WTC11 (cell line): ENCODE measurements at regions not wholly inside any gene's neighbourhood (a gene's known extent, or its start where the extent isn't known, plus 50 kb on each side); places are given as distances from the start of the nearest gene placed in this dataset.

Experiments
- ATAC-seq: fragments of 200-7000 bp; cut with Tn5 transposase; 2 replicates; pipeline ENCODE4 v1.10.0; 2021; ENCODE audit warnings: mild to moderate bottlenecking, moderate library complexity
- CTCF ChIA-PET: fragments of 300-600 bp; sonication (Branson Sonifier 250); formaldehyde crosslinking; loops from one replicate; lab custom pipeline; 2021; ENCODE audit warnings: antibody characterized with exemption; lab: Charles Lee
- POLR2A ChIA-PET: fragments of 350-600 bp; sonication (Branson Sonifier 250); formaldehyde crosslinking; loops from one replicate; lab custom pipeline; 2021; ENCODE audit warnings: antibody characterized with exemption; lab: Charles Lee
- DNase-seq: peaks from one replicate; pipeline ENCODE4 v3.0.0; 2021; ENCODE audit warnings: low spot score
- H3K27ac Mint-ChIP-seq: 2 replicates; pipeline ENCODE4 v1.8.0; 2021; ENCODE audit warnings: mixed read lengths
- H3K27me3 Mint-ChIP-seq: 2 replicates; pipeline ENCODE4 v1.8.0; 2021; ENCODE audit warnings: low read depth, mild to moderate bottlenecking, moderate library complexity, mixed read lengths
- H3K36me3 Mint-ChIP-seq: 2 replicates; pipeline ENCODE4 v1.8.0; 2021; ENCODE audit warnings: mixed read lengths
- H3K4me1 Mint-ChIP-seq: 2 replicates; pipeline ENCODE4 v1.8.0; 2022; ENCODE audit warnings: mixed read lengths
- H3K4me3 Mint-ChIP-seq: 2 replicates; pipeline ENCODE4 v1.8.0; 2021; ENCODE audit warnings: mild to moderate bottlenecking, moderate library complexity, mixed read lengths
- H3K9me3 Mint-ChIP-seq: 2 replicates; pipeline ENCODE4 v1.8.0; 2021; ENCODE audit warnings: mixed read lengths
- ATF1 ChIP-seq: sonication (generic); formaldehyde crosslinking; IDR thresholded peaks from 2 replicates; pipeline ENCODE4 v1.8.1; 2023; ENCODE audit warnings: mild to moderate bottlenecking, moderate library complexity, missing genetic modification reagents
- CREB1 ChIP-seq: sonication (generic); formaldehyde crosslinking; IDR thresholded peaks from 2 replicates; pipeline ENCODE4 v1.8.0; 2023; ENCODE audit warnings: mild to moderate bottlenecking, missing genetic modification reagents
- EMX1 ChIP-seq: fragments of 250-450 bp; sonication (Bioruptor Pico); IDR thresholded peaks from 2 replicates; pipeline ENCODE4 v1.8.0; 2021; ENCODE audit warnings: mild to moderate bottlenecking
- IRF2 ChIP-seq: sonication (generic); formaldehyde crosslinking; IDR thresholded peaks from 2 replicates; pipeline ENCODE4 v1.8.0; 2022; ENCODE audit warnings: low read depth, missing genetic modification reagents, borderline replicate concordance
- KAT7 ChIP-seq: sonication (generic); formaldehyde crosslinking; IDR thresholded peaks from 2 replicates; pipeline ENCODE4 v1.8.1; 2023; ENCODE audit warnings: missing genetic modification reagents, mild to moderate bottlenecking, borderline replicate concordance
- MXD4 ChIP-seq: fragments of 250-450 bp; sonication (Bioruptor Pico); IDR thresholded peaks from 2 replicates; pipeline ENCODE4 v1.8.0; 2021; ENCODE audit warnings: mild to moderate bottlenecking, moderate library complexity, borderline replicate concordance
- MYBL2 ChIP-seq: sonication (generic); formaldehyde crosslinking; IDR thresholded peaks from 2 replicates; pipeline ENCODE4 v1.8.1; 2023; ENCODE audit warnings: mild to moderate bottlenecking, moderate library complexity, missing genetic modification reagents
- SMAD3 ChIP-seq: sonication (generic); formaldehyde crosslinking; IDR thresholded peaks from 2 replicates; pipeline ENCODE4 v1.8.0; 2022; ENCODE audit warnings: missing genetic modification reagents, mild to moderate bottlenecking, borderline replicate concordance
- SMAD4 ChIP-seq: sonication (generic); formaldehyde crosslinking; IDR thresholded peaks from 2 replicates; pipeline ENCODE4 v1.8.0; 2022; ENCODE audit warnings: mild to moderate bottlenecking, missing genetic modification reagents
- TEAD4 ChIP-seq: sonication (generic); formaldehyde crosslinking; IDR thresholded peaks from 2 replicates; pipeline ENCODE4 v1.8.0; 2022; ENCODE audit warnings: mild to moderate bottlenecking, missing genetic modification reagents
- ZBTB21 ChIP-seq: sonication (generic); formaldehyde crosslinking; IDR thresholded peaks from 2 replicates; pipeline ENCODE4 v1.8.1; 2023; ENCODE audit warnings: mild to moderate bottlenecking, missing genetic modification reagents, borderline replicate concordance
- ZNF138 ChIP-seq: sonication (generic); formaldehyde crosslinking; conservative IDR thresholded peaks from 2 replicates; pipeline ENCODE4 v1.8.1; 2022; ENCODE audit warnings: mild to moderate bottlenecking, moderate library complexity, missing genetic modification reagents
- ZNF219 ChIP-seq: sonication (generic); formaldehyde crosslinking; IDR thresholded peaks from 2 replicates; pipeline ENCODE4 v1.8.0; 2023; ENCODE audit warnings: missing genetic modification reagents, mild to moderate bottlenecking, borderline replicate concordance
- ZNF232 ChIP-seq: sonication (generic); formaldehyde crosslinking; IDR thresholded peaks from 2 replicates; pipeline ENCODE4 v1.8.0; 2022; ENCODE audit warnings: mild to moderate bottlenecking, missing genetic modification reagents
- ZNF416 ChIP-seq: fragments of 250-450 bp; sonication (Bioruptor Pico); IDR thresholded peaks from 2 replicates; pipeline ENCODE4 v1.9.0; 2021; ENCODE audit warnings: mild to moderate bottlenecking, inconsistent platforms
- TF ChIP-seq, protein P1 (sequence below): sonication (generic); formaldehyde crosslinking; IDR thresholded peaks from 2 replicates; pipeline ENCODE4 v1.8.0; 2023; ENCODE audit warnings: missing genetic modification reagents, mild to moderate bottlenecking, borderline replicate concordance
- TF ChIP-seq, protein P2 (sequence below): fragments of 250-450 bp; sonication (Bioruptor Pico); IDR thresholded peaks from 2 replicates; pipeline ENCODE4 v2.1.2; 2022; ENCODE audit warnings: mild to moderate bottlenecking, moderate library complexity
- TF ChIP-seq, protein P3 (sequence below): sonication (generic); formaldehyde crosslinking; IDR thresholded peaks from 2 replicates; pipeline ENCODE4 v1.8.1; 2022; ENCODE audit warnings: low read depth, mild to moderate bottlenecking, moderate library complexity, missing genetic modification reagents, borderline replicate concordance
- TF ChIP-seq, protein P4 (sequence below): sonication (generic); formaldehyde crosslinking; IDR thresholded peaks from 2 replicates; pipeline ENCODE4 v1.8.0; 2022; ENCODE audit warnings: mild to moderate bottlenecking, missing genetic modification reagents
- TF ChIP-seq, protein P5 (sequence below): sonication (generic); formaldehyde crosslinking; IDR thresholded peaks from 2 replicates; pipeline ENCODE4 v1.8.0; 2022; ENCODE audit warnings: mild to moderate bottlenecking, missing genetic modification reagents
- TF ChIP-seq, protein P6 (sequence below): sonication (generic); formaldehyde crosslinking; IDR thresholded peaks from 2 replicates; pipeline ENCODE4 v1.8.1; 2022; ENCODE audit warnings: low read depth, missing genetic modification reagents, borderline replicate concordance
- TF ChIP-seq, protein P7 (sequence below): fragments of 250-450 bp; sonication (Bioruptor Pico); IDR thresholded peaks from 2 replicates; pipeline ENCODE4 v1.9.0; 2021; ENCODE audit warnings: mild to moderate bottlenecking

DNA sequence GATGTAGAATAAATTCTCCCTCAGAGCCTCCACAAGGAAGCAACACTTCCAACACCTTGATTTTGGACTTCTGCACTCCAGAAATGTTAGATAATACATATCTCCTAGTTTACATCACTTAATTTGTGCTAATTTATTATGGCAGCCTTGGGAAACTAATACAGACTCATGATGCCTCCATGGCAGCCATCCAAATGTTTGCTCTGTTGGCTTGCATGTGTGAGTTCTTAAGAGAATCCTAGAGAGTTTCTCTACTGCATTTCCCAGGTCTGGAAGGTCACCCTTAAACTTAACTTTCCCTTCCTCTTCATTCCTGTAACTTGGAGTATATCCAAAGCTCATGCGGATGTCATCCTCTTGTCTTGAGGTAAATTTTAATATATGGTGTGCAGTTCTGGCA is 956.1 kb downstream of the ADGRL3 start (continued):
- TF ChIP-seq, protein P1, sequence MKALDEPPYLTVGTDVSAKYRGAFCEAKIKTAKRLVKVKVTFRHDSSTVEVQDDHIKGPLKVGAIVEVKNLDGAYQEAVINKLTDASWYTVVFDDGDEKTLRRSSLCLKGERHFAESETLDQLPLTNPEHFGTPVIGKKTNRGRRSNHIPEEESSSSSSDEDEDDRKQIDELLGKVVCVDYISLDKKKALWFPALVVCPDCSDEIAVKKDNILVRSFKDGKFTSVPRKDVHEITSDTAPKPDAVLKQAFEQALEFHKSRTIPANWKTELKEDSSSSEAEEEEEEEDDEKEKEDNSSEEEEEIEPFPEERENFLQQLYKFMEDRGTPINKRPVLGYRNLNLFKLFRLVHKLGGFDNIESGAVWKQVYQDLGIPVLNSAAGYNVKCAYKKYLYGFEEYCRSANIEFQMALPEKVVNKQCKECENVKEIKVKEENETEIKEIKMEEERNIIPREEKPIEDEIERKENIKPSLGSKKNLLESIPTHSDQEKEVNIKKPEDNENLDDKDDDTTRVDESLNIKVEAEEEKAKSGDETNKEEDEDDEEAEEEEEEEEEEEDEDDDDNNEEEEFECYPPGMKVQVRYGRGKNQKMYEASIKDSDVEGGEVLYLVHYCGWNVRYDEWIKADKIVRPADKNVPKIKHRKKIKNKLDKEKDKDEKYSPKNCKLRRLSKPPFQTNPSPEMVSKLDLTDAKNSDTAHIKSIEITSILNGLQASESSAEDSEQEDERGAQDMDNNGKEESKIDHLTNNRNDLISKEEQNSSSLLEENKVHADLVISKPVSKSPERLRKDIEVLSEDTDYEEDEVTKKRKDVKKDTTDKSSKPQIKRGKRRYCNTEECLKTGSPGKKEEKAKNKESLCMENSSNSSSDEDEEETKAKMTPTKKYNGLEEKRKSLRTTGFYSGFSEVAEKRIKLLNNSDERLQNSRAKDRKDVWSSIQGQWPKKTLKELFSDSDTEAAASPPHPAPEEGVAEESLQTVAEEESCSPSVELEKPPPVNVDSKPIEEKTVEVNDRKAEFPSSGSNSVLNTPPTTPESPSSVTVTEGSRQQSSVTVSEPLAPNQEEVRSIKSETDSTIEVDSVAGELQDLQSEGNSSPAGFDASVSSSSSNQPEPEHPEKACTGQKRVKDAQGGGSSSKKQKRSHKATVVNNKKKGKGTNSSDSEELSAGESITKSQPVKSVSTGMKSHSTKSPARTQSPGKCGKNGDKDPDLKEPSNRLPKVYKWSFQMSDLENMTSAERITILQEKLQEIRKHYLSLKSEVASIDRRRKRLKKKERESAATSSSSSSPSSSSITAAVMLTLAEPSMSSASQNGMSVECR (CRISPR knock-in tag): no peak
- TF ChIP-seq, protein P2, sequence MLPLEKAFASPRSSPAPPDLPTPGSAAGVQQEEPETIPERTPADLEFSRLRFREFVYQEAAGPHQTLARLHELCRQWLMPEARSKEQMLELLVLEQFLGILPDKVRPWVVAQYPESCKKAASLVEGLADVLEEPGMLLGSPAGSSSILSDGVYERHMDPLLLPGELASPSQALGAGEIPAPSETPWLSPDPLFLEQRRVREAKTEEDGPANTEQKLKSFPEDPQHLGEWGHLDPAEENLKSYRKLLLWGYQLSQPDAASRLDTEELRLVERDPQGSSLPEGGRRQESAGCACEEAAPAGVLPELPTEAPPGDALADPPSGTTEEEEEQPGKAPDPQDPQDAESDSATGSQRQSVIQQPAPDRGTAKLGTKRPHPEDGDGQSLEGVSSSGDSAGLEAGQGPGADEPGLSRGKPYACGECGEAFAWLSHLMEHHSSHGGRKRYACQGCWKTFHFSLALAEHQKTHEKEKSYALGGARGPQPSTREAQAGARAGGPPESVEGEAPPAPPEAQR: no peak
- TF ChIP-seq EMX1 (no peak), ZNF416 (CRISPR knock-in tag) (no peak), ZNF138 (CRISPR knock-in tag) (no peak), SMAD3 (CRISPR knock-in tag) (no peak)
- TF ChIP-seq, protein P3, sequence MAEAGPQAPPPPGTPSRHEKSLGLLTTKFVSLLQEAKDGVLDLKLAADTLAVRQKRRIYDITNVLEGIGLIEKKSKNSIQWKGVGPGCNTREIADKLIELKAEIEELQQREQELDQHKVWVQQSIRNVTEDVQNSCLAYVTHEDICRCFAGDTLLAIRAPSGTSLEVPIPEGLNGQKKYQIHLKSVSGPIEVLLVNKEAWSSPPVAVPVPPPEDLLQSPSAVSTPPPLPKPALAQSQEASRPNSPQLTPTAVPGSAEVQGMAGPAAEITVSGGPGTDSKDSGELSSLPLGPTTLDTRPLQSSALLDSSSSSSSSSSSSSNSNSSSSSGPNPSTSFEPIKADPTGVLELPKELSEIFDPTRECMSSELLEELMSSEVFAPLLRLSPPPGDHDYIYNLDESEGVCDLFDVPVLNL: no peak

DNA sequence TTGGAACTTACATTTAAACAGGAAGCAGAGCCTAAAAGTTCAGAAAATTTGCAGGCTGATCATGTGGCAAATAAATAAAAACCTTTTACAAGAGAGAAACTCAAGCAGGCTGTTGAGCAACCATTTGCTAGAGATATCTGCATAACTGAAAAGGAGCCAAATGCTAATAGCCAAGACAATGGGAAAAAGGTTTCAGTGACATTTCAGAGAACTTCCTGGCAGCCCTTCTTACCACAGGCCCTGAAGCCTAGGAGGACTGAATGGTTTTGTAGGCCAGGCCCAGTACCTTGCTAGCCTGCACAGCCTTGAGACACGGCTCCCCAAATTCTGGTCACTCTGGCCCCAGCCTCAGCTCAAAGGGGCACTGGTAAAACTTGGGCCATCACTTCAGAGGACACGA is 945.1 kb downstream of the ADGRL3 start:
- no peak for ATAC-seq
- no peak for DNase-seq
- no peak overlapping the region for H3K27ac Mint-ChIP-seq
- ChIA-PET POLR2A (no interaction called here), CTCF (no interaction called here)
- H3K4me1 Mint-ChIP-seq: no peaks in the 10 kb centered on the region
- no peaks in the 10 kb centered on the region for H3K27me3 Mint-ChIP-seq
- peaks cover 27% of the 10 kb centered on the region for H3K36me3 Mint-ChIP-seq
- TF ChIP-seq, protein P4, sequence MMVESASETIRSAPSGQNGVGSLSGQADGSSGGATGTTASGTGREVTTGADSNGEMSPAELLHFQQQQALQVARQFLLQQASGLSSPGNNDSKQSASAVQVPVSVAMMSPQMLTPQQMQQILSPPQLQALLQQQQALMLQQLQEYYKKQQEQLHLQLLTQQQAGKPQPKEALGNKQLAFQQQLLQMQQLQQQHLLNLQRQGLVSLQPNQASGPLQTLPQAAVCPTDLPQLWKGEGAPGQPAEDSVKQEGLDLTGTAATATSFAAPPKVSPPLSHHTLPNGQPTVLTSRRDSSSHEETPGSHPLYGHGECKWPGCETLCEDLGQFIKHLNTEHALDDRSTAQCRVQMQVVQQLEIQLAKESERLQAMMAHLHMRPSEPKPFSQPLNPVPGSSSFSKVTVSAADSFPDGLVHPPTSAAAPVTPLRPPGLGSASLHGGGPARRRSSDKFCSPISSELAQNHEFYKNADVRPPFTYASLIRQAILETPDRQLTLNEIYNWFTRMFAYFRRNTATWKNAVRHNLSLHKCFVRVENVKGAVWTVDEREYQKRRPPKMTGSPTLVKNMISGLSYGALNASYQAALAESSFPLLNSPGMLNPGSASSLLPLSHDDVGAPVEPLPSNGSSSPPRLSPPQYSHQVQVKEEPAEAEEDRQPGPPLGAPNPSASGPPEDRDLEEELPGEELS (CRISPR knock-in tag): no peak
- TF ChIP-seq ZNF219 (no peak), ZNF416 (CRISPR knock-in tag) (no peak)
- H3K9me3 Mint-ChIP-seq: peaks cover 46% of the 10 kb centered on the region
- H3K4me3 Mint-ChIP-seq: no peak overlapping the region

DNA sequence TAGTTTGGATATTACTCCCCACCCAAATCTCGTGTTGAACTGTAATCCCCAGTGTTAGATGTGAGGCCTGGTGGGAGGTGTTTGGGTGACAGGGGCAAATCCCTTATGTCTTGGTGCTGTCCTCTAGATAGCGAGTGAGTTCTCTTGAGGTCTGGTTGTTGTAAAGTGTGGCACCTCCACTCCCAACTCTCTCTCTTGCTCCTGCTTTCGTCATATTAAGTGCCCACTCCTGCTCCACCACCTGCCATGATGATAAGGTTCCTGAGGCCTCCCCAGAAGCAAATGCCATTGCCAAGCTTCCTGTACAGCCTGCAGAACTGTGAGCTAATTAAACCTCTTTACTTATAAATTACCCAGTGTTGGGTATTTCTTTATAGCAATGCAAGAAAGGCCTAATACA is 944.3 kb downstream of the ADGRL3 start:
- DNase-seq (no peak), ATAC-seq (no peak)
- Mint-ChIP-seq H3K27me3 (no peaks in the 10 kb centered on the region), H3K4me1 (no peaks in the 10 kb centered on the region), H3K9me3 (peaks cover 47% of the 10 kb centered on the region), H3K27ac (no peak overlapping the region), H3K4me3 (no peak overlapping the region), H3K36me3 (peaks cover 27% of the 10 kb centered on the region)
- CTCF ChIA-PET: no interaction called here
- POLR2A ChIA-PET: no interaction called here
- TF ChIP-seq TEAD4 (CRISPR knock-in tag): no peak
- TF ChIP-seq, protein P5, sequence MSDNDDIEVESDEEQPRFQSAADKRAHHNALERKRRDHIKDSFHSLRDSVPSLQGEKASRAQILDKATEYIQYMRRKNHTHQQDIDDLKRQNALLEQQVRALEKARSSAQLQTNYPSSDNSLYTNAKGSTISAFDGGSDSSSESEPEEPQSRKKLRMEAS (CRISPR knock-in tag): no peak
- TF ChIP-seq, protein P6, sequence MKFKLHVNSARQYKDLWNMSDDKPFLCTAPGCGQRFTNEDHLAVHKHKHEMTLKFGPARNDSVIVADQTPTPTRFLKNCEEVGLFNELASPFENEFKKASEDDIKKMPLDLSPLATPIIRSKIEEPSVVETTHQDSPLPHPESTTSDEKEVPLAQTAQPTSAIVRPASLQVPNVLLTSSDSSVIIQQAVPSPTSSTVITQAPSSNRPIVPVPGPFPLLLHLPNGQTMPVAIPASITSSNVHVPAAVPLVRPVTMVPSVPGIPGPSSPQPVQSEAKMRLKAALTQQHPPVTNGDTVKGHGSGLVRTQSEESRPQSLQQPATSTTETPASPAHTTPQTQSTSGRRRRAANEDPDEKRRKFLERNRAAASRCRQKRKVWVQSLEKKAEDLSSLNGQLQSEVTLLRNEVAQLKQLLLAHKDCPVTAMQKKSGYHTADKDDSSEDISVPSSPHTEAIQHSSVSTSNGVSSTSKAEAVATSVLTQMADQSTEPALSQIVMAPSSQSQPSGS: no peak
- no peak for TF ChIP-seq KAT7 (CRISPR knock-in tag)
- TF ChIP-seq ZNF232: no peak
- no peak for TF ChIP-seq MYBL2 (CRISPR knock-in tag)
- no peak for TF ChIP-seq CREB1 (CRISPR knock-in tag)
- no peak for TF ChIP-seq MXD4 (CRISPR knock-in tag)
- TF ChIP-seq SMAD4: no peak
- no peak for TF ChIP-seq ZBTB21 (CRISPR knock-in tag)
- no peak for TF ChIP-seq IRF2
- TF ChIP-seq, protein P7, sequence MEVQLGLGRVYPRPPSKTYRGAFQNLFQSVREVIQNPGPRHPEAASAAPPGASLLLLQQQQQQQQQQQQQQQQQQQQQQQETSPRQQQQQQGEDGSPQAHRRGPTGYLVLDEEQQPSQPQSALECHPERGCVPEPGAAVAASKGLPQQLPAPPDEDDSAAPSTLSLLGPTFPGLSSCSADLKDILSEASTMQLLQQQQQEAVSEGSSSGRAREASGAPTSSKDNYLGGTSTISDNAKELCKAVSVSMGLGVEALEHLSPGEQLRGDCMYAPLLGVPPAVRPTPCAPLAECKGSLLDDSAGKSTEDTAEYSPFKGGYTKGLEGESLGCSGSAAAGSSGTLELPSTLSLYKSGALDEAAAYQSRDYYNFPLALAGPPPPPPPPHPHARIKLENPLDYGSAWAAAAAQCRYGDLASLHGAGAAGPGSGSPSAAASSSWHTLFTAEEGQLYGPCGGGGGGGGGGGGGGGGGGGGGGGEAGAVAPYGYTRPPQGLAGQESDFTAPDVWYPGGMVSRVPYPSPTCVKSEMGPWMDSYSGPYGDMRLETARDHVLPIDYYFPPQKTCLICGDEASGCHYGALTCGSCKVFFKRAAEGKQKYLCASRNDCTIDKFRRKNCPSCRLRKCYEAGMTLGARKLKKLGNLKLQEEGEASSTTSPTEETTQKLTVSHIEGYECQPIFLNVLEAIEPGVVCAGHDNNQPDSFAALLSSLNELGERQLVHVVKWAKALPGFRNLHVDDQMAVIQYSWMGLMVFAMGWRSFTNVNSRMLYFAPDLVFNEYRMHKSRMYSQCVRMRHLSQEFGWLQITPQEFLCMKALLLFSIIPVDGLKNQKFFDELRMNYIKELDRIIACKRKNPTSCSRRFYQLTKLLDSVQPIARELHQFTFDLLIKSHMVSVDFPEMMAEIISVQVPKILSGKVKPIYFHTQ (CRISPR knock-in tag): no peak
- TF ChIP-seq ATF1 (CRISPR knock-in tag): no peak
